Retinal pigment epithelial cell (primary cell): ENCODE measurements at regions not wholly inside any gene's neighbourhood (a gene's known extent, or its start where the extent isn't known, plus 50 kb on each side); places are given as distances from the start of the nearest gene placed in this dataset.

Source experiments
- DNase-seq: peaks from one replicate; pipeline ENCODE4 v3.0.0-alpha.2; 2010; ENCODE audit warnings: low read depth
- H3K4me3 ChIP-seq: 2 replicates; pipeline ENCODE4 v1.5.1; 2011; ENCODE audit warnings: mild to moderate bottlenecking, low read length, control low read depth, moderate library complexity
- TF ChIP-seq, protein P1 (sequence below): conservative IDR thresholded peaks from 2 replicates; pipeline ENCODE4 v1.5.1; 2011; ENCODE audit warnings: low read depth, low read length, control low read depth, inconsistent platforms

DNA sequence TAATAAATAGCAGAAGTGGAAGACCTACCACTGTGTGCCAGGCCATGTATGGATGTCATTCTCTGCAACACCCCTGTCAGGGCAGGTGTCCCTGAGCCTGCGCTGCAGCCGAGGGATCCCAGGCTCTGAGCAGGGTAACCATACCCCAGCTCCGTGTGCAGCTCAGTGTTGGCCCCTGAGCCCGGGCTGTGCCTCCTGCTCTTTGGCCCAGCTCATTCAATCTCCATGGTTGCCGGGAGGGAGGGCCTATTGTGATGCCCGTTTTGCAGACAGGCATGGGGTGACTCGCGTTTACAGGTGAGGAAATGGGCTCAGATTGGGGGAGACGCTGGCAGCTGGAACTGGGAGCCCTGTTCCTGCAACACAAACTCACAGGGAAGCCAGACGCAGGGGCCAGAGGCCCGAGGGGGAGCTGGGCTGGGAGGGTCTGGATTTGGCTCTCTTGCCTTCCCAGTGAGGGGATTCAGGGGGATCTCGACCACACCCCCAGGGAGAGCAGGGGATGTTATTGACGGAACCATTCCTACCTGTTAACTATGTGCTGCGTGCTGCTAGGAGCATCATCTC, 190.5 kb downstream of the IRF8 start:
- TF ChIP-seq, protein P1, sequence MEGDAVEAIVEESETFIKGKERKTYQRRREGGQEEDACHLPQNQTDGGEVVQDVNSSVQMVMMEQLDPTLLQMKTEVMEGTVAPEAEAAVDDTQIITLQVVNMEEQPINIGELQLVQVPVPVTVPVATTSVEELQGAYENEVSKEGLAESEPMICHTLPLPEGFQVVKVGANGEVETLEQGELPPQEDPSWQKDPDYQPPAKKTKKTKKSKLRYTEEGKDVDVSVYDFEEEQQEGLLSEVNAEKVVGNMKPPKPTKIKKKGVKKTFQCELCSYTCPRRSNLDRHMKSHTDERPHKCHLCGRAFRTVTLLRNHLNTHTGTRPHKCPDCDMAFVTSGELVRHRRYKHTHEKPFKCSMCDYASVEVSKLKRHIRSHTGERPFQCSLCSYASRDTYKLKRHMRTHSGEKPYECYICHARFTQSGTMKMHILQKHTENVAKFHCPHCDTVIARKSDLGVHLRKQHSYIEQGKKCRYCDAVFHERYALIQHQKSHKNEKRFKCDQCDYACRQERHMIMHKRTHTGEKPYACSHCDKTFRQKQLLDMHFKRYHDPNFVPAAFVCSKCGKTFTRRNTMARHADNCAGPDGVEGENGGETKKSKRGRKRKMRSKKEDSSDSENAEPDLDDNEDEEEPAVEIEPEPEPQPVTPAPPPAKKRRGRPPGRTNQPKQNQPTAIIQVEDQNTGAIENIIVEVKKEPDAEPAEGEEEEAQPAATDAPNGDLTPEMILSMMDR = no peak
- H3K4me3 ChIP-seq = no peak overlapping the region
- DNase-seq = no peak

- no peak for DNase-seq
- no peak overlapping the region for H3K4me3 ChIP-seq
Measured at GRCh38 chr16:86089991-86090390, 191.0 kb downstream of the IRF8 start.

DNA sequence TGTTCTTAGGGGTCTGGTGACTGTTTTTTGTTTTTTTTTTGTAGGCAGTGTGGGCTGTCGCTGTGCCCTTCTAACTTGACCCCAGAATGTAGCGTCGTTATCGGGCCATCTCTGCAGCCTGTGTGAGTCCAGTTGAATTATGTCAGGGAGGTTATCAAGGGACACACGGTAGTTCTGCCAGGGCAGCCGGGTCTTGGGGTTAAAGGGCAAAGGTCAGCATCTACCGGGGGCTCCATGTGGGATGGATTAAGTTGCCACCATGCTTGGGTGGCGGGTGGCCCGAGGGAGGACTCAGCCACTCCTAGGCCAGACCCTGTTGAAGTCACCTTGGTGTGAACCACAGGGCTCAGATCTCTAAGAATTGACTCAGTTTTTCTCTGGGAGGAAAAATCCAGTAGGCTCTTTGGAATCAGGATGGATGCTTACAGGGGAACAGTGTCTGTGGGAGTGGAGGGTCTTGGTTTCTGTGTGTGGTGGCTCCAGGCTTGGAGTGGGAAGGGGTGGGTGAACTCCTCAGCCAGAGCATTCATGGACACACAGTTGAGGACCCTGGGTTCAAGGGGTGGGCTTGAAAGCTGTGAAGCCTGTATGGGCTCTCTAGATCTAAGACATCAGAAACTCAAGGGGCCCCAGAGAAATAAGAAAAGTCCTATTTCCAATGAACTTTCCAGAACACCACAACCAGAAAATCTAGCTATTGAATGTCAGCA, 191.7 kb downstream of the IRF8 start:
- H3K4me3 ChIP-seq = no peak overlapping the region
- no peak for DNase-seq
- TF ChIP-seq, protein P1 = no peak

More at GRCh38 chr16:86089991-86090390, 191.0 kb downstream of the IRF8 start:
- TF ChIP-seq, protein P1 = no peak

DNA sequence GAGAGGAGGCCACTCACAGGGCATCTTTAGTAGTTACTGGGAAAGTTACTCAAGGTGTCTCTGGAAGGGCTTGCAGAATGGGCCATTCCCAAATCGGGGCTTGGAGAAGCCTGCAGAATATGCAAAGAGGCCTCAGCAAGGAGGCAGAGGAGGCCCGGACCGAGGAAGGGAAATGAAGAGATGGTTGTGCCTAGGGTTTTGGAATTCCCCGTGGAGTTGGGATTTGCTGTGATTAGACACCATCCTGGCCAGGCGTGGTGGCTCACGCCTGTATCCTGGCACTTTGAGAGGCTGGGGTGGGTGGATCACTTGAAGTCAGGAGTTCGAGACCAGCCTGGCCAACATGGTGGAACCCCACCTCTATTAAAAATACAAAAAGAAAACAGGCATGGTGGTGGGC, 193.0 kb downstream of the IRF8 start:
- H3K4me3 ChIP-seq = no peak overlapping the region
- TF ChIP-seq, protein P1 = no peak
- no peak for DNase-seq

- TF ChIP-seq, protein P1 = no peak
- DNase-seq = no peak
- H3K4me3 ChIP-seq = no peak overlapping the region
Measured at GRCh38 chr16:86092586-86093480, 193.9 kb downstream of the IRF8 start.

DNA sequence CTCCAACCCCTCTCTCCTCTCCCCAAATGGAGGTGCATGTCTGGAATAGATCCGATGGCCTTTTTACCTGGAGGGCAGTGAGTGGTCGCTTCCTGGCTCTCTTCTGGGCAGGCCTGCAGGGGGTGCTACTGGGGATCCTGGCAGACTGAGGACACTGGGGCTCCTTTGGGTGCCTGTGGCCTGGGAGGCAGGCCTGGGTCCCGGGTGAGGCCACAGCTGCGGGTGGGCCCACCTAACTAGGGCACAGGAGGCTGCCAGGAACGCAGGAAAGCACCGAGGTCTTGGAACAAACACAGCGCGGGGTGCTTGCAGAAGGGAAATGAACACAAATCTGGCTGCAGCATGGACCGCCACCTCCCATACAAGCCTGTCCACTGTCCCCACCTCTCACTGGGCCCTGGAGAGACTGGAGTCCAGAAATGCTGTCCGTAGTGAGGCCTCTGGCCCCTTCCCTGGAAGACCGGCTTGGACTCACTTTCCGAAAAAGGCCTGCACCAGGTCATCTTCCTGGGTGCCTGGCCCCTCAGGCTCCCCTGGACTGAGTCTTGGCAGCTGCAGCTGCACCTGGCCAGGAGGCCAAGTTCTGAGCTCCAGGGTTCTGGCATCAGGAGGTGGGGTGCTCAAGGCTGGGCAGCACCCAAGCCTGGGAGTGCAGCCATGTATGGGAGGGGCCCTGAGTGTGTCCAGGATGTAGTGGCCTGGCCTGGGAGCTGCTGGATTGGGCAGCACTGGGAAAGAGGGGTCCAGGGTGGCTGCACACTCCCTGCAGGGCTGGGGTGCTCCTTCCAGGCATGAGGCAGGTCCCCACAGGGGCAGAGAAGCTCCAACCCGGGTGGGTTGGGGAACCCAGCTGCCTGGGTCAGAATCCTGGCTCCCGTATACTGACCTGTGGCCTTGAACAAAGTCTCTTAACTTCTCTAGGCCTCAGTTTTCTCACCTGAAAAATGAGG, 195.1 kb downstream of the IRF8 start:
- TF ChIP-seq, protein P1 = peak; percentile 15
- no peak for DNase-seq
- H3K4me3 ChIP-seq = no peak overlapping the region
